Stimulated activated CD8-positive, alpha-beta memory T cell treated with anti-CD3 and anti-CD28 coated beads, Interleukin-7, amount 100 ng/mL, for 4 hours (primary cell): ENCODE measurements at regions not wholly inside any gene's neighbourhood (a gene's known extent, or its start where the extent isn't known, plus 50 kb on each side); places are given as distances from the start of the nearest gene placed in this dataset.
"Not testable (repeated sequence)": the region's sequence is repeated elsewhere in the genome, so short reads cannot be mapped to it uniquely, and the experiment has no call there.

Experiments
- DNase-seq, 2 donors: peaks; one replicate each; pipeline ENCODE4 v3.0.0-alpha.2; 2020; ENCODE audit warnings: low read depth in 2 of 2

DNA sequence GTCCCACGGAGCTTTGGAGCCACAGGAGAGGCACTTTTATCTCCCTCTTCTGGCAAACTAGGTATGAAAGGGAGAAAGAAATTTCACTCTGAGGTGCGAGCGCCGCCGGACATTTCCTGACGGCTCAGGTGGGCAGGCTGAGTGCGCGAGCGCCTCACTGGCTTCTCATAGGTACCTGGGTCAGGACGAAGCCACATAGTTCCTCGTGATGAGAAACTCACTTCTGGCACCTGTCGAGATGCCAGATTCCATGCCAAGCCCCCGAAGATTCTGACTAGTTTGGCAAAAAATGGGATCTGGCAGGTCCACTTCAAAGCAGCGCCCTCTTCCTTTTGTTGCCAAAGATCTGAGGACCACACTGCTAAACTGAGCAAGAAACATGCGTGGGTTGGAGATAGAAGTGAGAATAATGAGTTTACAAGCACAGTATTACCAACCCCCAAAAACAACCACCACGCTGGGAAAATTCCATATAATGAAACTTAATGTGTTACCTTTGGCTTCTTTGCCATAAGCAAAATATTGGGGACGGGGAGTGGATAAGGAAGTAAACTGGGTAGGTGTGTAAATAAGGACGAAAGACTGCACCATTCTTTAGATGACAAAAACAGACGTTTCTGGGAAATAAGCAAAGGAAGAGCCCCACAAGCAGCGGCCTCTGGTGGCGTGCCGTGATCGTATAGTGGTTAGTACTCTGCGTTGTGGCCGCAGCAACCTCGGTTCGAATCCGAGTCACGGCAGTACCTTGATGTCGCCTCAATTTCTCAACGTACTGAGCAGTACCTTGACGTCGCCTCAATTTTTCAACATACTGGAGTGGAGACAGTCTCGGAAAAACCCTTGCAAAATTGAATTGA, 89.8 kb upstream of the PRSS16 start:
- DNase-seq: peak; percentile 65 to 69

DNA sequence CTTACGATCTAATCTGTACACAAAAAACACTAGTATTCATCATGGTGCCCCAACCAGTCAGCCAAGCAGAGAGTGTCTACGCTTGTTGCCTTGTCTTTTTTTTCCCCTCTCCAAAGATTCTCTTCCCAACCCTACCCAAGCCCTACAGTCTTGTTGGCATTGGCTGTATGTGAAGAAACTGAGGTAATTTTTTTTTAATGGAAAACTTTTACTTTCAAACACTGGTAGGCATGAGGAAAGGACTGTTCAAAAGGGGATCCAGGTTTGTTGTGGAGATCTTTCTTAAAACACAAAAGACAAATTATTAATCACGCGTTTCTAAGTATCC, 89.2 kb upstream of the PRSS16 start:
- no peak for DNase-seq

DNA sequence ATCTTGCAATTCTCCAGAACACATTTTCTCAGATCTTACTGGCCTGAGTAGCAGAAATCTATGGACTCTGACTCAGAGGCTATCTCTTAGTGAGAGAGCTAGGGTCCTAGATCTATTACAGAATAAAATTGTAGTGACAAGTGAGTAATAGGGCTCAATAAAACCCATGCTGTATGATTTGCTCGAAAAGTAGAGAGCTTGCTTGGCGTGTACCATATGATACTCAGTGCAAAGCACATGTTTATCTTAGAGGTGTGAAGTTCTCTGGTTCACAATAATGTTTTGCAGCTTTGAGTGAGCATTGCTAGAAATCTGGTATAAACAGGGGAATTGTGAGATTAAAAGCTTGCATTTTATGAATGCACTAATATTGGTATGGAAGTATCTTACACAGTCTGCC, 87.8 kb upstream of the PRSS16 start:
- no peak for DNase-seq

DNA sequence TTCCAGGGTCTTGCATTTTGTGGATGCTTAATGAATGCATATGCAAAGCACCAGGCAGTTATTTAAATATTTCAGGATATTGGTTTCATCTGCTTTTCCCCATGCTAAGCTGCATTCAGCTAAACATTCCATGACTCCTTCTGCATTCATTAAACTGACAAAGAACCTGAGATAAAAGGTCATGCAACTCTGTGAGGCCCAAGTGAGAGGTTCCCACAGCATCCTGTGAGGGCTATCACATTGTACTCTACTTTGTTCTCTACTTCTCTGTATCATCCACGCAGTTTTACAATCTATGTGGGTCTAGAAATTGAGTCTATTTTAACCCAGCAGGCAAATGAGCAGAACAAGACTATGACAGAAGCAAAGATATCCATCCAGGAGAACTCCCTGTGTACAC, 86.4 kb upstream of the PRSS16 start:
- DNase-seq: no peak

DNA sequence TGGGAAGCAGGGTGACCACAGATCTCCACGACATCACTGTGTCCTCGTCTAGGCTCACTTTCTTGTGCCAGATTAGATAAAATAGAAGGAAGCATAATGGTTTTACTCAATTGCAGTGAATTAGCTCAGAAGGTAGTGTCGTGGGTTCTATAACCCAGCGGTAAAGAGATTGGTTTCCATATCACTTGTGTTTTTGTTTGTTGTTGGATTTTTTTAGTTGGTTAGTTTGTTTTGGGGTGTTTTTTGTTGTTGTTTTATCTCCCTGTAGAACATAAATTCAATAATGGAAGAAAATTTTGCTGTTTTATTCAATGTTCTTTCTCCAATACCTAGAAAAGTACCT, 85.9 kb upstream of the PRSS16 start:
- DNase-seq: no peak

DNA sequence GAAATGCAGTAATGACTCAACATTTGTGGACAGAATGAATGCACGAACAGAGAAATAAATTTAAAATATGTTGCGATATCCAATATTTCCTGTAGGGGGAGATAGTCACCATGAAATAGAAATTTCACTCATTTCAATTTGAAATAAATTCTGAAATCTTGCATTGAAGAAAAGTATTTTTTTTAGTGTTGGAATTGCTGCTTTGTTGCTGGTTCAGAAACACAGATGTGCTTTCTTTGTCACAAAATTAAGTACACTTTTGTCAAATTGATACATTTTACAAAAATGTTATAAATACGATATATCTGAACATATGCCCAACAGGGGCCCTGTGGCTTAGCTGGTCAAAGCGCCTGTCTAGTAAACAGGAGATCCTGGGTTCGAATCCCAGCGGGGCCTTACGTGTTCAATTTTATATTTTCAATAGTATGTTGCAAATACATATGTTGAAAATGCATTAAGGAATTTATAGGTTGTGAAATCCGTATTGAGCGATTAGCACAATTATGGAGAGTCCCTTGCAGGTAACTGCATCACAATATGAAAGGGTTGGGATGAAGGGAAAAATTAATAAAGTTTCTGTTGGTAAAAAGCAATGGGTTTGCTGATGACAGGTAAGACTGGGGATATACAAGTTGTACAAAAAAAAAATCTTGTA, 85.4 kb upstream of the PRSS16 start:
- no peak for DNase-seq

DNA sequence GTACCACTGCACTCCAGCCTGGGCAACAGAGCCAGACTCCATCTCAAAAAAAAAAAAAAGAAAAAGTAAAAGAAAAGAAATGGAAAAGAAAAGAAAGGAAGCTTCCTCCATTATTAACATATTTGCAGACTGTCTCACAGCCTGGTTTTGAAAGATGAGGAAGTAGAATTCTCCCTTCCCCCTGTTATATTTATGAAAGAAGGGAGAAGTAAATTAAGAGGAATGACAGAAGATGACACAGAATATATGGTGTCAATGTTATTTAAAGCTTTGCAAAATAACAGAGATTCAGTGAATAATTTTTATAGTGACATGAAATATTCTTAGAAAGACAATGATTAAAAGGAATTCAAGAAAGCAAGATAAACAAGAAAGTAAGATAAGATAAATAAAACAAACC, 83.7 kb upstream of the PRSS16 start:
- DNase-seq: no peak

DNA sequence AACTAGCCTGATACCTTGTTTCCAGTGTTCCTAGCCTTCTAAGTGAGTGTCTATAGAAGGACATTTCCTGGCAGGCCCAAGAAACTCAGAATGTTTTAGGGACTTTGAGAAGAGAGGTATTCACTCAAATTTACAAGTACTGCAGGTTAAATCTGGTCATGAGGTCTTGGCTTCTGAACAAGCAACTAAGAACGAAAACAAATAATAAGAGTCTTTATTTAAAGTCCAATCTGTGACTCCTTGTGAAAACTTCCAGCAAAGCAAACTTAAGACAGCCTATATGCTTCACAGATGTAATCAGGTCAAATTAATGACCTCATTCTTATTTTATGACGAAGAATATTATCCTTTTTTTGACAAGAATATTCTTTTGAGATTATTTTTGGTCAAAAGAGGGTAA, 79.4 kb upstream of the PRSS16 start:
- DNase-seq: no peak

DNA sequence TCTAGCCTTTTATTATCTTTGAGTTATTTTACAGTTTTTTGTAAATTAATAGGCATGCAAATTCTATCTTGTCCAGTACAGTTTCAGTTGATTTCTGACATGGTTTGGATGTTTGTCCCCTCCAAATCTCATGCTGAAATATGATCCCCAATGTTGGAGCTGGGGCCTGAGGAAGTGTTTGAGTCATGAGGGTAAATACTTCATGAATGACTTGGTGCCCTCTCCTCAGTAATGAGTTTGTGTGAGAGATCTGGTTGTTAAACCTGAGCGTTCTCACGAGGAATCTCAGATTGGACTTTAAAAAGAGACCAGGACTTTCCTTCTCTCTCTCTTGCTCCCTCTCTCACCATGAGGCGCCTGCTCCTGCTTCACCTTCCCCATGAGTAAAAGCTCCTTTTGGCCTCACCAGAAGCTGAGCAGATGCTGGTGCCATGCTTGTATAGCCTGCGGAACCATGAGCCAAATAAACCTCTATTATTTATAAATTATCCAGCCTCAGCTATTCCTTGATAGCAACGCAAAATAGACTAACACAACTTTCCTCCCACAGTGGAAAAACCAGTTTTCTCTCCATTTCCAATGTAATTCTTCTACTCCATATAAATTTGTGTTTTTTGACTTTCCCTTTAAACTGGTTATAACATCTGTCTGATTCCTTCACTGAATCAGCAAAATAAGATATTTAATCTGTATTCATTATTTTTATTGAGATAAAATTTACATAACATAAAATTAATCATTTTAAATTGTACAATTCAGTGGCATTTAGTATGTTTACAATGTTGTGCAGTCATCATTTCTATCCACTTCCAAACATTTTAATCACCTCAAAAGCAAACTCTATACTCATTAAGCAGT, 78.7 kb upstream of the PRSS16 start:
- no peak for DNase-seq

DNA sequence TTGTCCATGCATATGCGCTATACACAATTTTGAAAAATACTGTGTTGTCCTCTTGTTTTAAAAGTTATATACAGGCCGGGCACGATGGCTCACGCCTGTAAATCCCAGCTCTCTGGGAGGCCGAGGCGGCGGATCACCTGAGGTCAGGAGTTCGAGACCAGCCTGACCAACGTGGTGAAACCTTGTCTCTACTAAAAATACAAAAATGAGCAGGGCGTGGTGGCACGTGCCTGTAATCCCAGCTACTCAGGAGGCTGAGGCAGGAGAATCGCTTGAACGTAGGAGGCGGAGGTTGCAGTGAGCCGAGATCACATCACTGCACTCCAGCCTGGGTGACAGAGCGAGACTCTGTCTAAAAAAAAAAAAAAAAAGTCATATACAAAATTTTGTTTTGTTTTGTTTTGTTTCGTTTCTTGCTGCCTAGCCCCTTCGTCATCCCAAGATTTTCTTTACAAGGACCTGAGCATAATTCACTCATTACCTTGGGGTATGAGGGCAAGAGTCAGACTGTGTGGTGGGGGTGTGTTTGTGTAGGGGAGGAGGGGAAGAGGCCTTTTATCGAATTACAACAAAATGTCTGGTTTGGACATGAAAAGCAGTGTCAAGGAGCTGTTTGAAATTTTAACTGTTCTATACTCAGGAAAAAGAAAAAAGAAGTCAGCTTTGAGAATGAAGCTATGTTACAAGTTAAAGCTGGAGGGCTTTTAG, 74.8 kb upstream of the PRSS16 start:
- not testable (repeated sequence) for DNase-seq

DNA sequence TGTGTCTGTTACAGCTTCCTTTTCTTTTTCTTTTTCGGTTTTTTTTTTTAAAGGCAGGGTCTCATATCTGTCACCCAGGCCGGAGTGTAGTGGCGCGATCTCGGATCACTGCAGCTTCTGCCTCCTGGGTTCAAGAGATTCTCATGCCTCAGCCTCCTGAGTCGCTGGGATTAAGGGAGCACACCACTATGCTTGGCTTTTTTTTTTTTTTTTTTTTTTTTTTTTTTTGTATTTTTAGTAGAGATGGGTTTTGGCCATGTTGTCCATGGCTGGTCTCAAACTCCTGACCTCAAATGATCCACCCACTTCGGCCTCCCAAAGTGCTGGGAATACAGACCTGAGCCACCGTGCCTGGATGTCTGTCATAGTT, 74.3 kb upstream of the PRSS16 start:
- DNase-seq: not testable (repeated sequence)

DNA sequence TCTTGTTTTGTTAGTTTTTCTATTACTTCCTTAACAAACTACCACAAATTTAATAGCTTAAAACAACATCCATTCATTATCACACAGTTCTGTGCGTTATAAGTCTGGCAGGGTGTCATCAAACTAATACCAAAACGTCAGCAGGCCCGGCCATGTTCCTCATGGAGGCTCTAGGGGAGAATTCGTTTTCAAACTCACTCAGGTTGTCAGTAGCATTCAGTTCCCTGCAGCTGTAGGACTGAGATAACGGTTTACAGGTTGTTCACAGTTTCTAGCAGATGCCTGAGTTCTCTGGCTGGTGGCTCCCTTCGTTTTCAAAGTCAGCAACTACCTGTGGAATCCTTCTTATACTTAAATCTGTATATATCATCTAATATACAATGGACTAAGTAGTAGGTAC, 72.5 kb upstream of the PRSS16 start:
- no peak for DNase-seq

DNA sequence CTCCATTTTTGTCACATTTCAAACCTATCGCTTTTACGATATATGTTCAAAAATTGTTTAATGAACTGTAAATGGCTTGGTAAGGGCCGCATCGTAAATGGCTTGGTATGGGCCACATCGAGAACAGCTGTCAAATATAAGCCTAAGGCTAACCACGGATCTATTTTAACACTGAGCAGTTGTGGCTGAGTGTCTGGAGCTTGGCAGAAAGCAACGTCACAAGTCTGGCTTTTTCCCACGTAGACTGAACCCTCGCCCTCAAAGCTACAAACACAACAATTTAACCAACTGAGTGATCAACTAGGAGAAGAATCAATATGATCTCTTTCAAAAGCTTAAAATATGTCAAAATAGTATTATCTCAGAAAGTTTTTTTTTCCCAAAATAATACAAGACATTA, 71.4 kb upstream of the PRSS16 start:
- no peak for DNase-seq

DNA sequence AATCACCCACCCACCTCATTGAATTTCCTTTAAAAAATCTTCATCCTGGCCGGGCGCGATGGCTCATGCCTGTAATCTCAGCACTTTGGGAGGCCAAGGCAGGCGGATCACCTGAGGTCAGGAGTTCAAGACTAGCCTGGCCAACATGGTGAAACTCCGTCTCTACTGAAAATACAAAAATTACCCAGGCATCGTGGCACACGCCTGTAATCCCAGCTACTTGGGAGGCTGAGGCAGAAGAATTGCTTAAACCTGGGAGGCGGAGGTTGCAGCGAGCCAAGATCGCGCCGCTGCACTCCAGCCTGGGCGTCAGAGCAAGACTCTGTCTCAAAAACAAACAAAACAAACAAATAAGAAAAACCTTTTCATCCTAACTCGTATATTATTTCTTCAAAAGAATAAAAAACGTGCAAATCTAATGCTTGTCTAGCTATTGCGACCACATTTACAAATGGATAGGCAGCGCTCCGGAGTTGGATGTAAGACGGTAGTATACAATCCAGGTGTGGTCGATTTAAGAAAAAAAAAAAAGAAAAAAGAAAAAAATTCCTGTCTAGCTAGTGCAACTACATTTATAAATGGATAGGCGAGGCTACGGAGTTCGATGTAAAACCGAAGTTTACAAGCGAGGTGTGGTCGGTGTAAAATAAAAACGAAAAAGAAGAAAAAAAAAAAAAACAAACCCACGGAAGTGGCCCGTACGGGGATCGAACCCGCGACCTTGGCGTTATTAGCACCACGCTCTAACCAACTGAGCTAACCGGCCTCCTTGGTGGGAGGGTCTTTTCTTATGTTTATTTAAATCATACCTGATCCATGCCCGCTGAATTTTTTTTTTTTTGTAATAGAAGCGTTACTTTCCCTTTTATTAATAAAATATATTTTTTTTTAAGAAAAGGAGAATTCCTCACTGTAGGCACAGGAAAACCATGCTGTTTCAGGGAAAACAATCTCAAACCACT, 70.7 kb upstream of the PRSS16 start:
- DNase-seq: peak in 1 of 2 donors; percentile 57

DNA sequence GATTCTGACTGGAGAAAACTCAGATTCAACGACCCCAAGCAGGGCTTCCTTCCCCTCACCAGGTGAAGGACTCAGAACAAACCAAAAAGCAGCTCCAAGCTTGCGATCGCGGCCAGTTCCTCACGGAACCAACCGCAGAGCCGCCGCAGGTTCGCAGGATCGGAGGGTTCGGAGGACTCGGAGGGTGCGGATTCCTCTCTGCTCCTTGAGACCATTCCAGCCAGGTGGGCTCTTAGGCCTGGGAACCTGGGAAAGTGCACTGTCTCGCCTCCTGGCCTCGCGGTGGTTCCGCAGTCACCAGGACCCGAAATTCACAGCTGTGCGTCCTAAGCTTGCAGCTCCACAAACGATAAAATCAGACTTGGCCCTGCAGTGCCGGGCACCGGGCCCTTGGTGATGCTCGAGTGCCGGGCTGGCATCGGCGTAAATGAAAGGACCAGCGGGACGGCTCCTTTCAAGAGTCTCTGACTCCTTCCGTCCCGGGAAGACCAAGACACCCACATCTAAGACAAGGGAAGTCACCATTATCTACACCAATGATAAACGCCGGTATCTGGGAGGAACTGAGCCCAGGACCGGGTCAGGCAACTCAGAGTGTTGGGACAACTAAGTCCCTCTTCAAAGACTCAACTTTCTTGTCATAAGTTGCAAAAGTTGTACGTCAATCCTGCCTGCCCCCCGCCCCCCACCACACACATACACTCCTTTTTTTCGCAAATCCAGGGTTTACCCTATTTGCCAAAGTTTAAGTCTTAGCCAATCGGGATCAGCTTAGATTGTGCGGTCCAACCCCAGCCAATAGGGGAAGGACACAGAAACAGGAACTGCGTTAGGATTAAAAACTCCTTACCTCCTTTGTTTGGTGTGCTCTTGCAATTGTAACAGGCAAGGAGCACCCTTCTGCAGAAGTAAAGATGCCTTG, 69.8 kb upstream of the PRSS16 start:
- peak; percentile 48 to 64 for DNase-seq

DNA sequence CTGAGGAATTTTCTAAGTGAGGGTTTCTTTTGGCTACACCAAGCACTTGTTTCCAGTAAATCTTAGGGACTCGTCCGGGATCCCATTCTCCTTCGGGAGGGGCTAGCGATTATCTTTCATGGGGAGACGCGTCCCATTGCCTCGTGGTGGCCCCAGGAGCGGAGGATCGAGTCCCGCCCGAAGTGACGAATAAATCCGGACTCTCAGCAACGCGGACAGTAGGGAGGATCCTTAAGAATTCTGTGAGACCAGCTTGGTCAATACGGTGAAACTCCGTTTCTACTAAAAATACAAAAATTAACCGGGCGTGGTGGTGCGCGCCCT, 69.1 kb upstream of the PRSS16 start:
- DNase-seq: no peak

DNA sequence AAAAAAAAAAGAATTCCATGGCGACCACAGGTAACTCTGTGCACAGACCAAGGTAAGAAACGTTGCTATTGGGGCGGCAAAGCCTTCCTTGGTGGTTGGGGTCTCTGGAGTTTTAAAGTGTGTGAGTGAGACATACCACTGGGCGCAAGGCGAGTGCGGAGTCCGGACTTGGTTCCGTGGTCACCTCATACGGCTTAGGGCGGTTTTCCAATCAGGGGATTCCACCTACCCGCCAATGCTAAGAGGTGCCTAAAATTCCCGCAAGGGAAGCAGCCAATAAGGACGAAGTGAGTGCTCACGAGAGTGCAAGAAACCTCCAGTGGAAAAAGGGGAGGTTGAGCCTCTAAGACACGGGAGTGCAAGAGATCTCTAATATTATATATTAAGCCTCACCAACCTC, 68.6 kb upstream of the PRSS16 start:
- no peak for DNase-seq

DNA sequence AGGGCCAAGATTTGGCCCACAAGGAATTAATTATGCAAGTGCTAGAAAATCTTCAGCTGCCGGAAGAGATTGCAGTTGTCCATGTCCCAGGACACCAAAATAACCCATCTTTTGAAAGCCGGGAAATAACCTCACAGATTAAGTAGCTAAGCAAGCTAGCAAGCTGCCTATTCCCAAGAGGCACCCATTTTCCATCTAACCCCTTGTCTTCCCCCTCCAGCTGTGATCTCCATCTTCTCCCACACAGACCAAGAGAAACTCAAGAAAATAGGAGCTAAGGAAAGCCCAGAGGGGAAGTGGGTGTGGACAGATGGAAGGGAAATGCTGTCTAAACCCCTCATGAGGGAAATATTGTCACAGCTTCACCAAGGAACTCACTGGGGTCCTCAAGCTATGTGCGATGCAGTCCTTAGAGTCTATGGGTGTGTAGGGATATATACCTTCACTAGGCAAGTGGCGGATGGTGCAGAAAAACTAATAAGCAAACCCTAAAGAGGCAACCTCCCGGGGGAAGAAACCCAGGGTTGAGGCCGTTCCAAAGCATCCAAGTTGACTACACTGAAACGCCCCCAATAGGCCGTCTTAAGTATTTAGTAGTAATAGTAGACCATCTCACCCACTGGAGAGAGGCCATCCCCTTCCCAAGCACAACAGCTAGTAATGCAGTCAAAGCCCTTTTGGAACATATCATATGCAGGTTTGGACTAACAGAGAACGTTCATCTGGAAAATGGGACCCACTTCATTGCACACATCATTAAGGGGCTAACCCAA, 64.3 kb upstream of the PRSS16 start:
- DNase-seq: no peak
